ENCODE measurements at regions not wholly inside any gene's neighbourhood (a gene's known extent, or its start where the extent isn't known, plus 50 kb on each side); places are given as distances from the start of the nearest gene placed in this dataset.

DNA sequence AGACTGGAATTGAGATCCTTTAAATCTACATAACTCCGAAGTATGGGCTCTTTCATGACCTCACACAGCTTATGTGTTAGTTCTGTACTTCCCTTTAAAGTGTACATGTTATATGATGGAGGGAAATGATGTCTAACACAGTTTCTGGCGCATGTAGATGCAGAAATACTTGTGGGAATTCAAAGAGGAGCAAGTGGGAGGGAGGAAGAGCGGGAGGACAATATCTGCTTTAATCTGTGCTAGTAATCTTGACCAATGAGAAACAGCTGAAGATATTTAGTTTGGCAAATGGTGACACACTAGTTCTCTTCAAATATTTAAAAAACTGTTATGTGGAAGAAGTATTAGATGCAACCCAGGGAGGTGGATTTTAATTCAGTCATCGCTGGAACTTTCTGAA, 62.9 kb upstream of the PLEKHG1 start:
- no peak for DNase-seq (ENCODE audit: extremely low read depth, low read depth)

DNA sequence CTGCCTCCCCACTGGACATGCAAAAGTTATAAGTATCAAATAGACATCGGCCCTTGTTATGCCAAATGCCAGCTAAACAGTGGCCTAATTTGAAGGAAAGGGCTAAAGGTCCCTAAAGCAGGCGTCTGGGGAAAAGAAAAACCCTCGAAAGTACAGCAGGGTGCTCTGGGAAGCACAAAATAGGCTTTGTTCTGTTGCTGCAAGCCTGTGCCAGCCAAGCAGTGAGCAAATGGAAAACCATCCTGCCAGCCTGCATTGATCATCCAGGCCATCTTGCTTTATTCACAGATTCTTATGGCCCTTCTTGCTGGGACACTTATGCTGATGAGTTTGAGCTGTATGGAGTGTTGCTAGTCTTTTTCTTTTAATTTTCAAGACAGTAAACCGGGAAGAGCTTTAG, 62.2 kb upstream of the PLEKHG1 start:
- no peak for DNase-seq (ENCODE audit: extremely low read depth, low read depth)

DNA sequence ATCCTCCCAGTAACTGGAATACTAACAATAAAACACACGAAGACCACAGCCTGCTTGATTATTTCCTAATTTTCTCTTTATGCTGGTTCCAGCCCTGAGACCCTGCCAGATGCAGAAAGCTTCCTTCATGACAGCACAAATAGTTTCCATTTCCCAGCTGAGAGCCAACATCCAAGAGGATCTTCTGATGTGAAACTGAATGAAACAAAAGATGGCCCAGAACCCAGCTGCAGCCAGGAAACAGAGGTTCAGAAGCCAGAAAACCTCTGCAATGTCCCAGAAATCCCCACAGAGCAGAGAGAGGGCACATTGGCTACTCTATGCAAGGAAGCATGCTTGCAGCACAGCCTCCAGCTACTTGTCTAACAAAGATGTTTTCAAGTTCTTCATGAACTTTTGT, 61.8 kb upstream of the PLEKHG1 start:
- no peak for DNase-seq (ENCODE audit: extremely low read depth, low read depth)

DNA sequence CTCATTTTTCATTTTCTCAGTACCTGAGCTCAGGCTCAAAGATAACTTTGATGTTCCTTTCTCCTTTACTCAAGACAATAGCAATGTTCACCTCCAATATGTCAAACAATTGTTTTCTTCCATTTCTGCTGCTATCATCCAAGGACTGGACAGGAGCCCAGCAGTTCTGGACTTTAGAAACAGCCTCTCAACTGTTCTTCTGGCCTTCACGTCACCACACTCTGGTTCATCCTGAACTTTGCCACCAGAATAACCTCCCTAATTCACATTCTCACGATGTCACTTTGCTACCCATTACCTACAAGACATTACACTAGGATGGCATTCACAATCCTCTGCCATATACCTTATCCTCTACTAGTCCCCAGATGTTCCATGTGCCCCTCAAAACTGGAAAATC, 60.6 kb upstream of the PLEKHG1 start:
- no peak for DNase-seq (ENCODE audit: extremely low read depth, low read depth)

DNA sequence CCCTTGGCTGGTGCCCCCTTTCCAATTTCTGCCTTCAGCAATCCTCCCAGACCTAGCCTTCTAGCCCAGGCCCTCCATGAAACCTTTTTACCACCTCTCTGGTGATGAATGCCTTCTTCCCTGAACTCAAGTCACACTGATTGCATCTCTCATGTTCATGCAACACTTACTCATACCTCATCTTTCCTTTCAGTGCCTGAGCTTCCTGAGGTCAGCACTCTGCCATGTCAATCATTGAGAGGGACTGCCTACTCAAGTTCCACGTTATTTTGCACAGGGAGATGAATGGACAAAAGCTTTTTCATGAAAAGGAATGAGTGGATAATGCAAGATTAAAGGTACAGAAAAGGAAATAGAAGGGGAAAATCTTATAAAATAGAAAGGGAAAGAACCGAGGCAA, 60.1 kb upstream of the PLEKHG1 start:
- DNase-seq (ENCODE audit: extremely low read depth, low read depth) = no peak

DNA sequence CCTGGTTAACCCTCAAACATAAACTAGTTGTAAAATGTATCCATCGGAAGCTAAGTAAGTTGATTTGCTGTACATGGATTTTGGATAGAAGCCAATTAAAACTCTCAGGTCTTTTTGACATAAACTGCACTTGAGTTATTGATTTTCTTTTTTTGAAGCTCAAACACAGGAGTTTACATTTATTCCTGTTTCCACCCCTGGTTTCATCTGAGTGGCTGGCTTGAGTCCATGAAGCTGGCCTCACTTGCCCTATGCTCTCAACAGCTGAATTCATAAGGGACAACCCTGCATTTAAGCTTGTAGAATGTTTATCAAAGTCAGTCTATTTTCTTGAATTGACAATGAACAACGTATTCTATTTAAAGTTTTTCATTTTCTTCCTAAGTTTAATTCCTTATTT, 58.1 kb upstream of the PLEKHG1 start:
- no peak for DNase-seq (ENCODE audit: extremely low read depth, low read depth)

DNA sequence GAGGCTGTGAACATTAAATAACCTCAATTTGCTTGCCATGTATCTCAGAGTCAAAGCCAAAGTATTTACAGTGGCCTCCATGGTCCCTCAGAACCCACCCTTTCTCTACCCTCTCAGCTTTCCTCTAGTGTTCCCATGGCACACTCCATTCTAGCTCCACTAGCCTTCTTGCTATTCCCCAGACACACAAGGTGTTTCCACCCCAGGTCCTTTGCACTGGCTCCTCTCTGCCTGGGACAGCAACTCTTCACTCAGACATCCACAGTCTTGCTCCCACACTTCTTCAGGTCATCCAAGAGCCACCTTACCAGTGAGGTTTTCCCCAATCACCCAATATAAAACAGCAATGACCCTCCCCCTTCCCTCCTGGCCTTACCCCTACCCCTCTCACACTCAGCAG, 56.5 kb upstream of the PLEKHG1 start:
- no peak for DNase-seq (ENCODE audit: extremely low read depth, low read depth)

GRCh38 chr6:150544793-150545192, 54.9 kb upstream of the PLEKHG1 start:
- DNase-seq (ENCODE audit: extremely low read depth, low read depth) = no peak

DNA sequence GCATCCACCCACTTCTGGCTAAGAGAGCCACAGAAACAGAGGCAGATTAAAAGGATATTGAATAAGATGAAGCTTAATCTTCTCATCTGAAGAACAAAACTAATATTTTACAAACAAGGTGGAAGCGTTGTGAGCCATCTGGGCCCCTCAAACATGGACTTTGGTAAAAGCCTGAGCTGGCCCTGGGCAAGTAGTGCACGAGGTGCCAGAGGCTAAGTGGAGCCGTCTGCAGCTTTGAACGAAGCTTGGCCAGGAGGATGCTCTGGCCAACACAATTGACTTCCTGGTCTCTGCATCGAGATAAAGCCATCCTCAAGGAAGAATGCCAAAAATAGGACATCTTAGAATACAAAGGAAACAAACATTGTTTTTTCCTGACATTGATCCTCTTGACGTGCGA, 53.2 kb upstream of the PLEKHG1 start:
- no peak for DNase-seq (ENCODE audit: extremely low read depth, low read depth)

GRCh38 chr6:150547502-150548222, 52.0 kb upstream of the PLEKHG1 start:
- DNase-seq (ENCODE audit: extremely low read depth, low read depth) = no peak

DNA sequence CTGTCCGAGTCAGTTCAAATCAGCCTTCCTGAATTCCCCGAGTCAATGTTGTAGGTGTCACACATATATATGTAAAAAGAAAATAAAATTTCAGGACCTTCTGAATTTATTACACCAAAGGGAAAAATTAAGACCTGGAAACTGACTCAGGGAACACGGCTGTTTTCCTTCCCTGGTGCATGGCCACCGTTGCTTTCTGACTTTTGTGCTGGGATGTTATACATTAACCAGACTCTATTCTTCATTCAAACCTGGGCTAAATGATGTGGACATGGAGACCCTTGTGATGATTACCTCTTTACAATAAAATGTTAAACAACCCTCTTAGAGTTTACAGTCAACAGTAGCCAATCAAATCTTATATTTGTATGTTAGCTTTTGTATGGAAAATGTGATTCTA, 51.4 kb upstream of the PLEKHG1 start:
- DNase-seq (ENCODE audit: extremely low read depth, low read depth) = no peak

- no peak for DNase-seq (ENCODE audit: extremely low read depth, low read depth)
Measured at GRCh38 chr6:150549007-150549406, 50.7 kb upstream of the PLEKHG1 start.

DNA sequence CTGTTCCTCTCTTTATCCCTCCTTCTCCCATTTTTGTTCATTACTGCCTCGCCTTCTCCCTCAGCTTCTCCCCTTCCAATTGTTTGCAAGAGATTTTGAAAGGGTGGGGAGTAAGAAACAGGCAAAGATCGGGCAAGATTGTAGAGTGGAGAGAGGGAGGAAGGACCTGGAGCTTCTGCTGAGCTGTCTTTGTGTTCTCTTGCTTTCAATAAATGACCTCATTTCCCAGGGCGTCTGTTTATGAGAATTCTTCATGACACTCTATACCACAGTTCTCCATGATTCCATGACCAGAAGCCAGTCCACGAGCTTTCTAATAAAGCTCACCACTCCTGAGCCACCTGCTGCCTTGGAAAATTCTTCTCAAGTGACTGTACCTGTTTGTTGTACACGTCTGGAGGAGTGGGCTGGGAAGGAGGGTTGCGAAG, 50.0 kb upstream of the PLEKHG1 start:
- DNase-seq (ENCODE audit: extremely low read depth, low read depth) = no peak
